ENCODE measurements at regions not wholly inside any gene's neighbourhood (a gene's known extent, or its start where the extent isn't known, plus 50 kb on each side); places are given as distances from the start of the nearest gene placed in this dataset.

DNA sequence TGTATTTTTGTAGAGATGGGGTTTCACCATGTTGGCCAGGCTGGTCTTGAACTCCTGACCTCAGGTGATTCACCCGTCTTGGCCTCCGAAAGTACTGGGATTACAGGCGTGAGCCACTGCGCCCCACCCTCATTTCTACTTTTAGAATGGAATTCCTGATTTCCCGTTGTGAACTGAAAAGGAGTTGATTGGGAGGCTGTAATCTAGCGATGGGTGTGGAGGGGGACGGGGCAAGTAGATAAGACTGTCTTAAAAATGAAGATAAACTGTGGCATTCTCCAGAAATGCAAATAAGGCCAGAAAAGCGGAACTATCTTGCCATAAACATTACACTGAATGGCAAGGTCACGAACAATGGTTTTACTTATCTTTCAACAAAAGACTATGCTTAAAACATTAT lies 135.4 kb downstream of the TRIB2 start:
- no peak for DNase-seq
- ATAC-seq (ENCODE audit: insufficient read depth, low read depth) = no peak
- H3K4me2 ChIP-seq (ENCODE audit: insufficient read depth, low read length) = no peak overlapping the region

GRCh38 chr2:12854001-12854530 lies 137.3 kb downstream of the TRIB2 start:
- no peaks in the 10 kb centered on the region for H3K79me2 ChIP-seq (ENCODE audit: insufficient read depth, low read length)
- DNase-seq (no peak), ATAC-seq (ENCODE audit: insufficient read depth, low read depth) (no peak)
- H3K27ac ChIP-seq (ENCODE audit: low read length) = no peak overlapping the region
- H3K4me2 ChIP-seq (ENCODE audit: insufficient read depth, low read length) = no peak overlapping the region
- TF ChIP-seq CTCF (IDR thresholded peaks at IDR 0.05; ENCODE audit: borderline replicate concordance, extremely low read depth, low read length, poor library complexity, severe bottlenecking) = no peak
- no peaks in the 10 kb centered on the region for H3K27me3 ChIP-seq (ENCODE audit: insufficient read depth, low read length, poor library complexity)
- no peaks in the 10 kb centered on the region for H3K36me3 ChIP-seq (ENCODE audit: insufficient read depth, low read length)
- no peaks in the 10 kb centered on the region for H3K9me3 ChIP-seq (ENCODE audit: insufficient read depth, low read length, severe bottlenecking)
- no peak overlapping the region for H3K9ac ChIP-seq (ENCODE audit: low read depth, low read length)
- no peak overlapping the region for H3K4me3 ChIP-seq (ENCODE audit: low read depth in 1 of 2, low read length in 2 of 2)
- no peak overlapping the region for H2AFZ ChIP-seq (ENCODE audit: low read depth, low read length)
- H3K4me1 ChIP-seq (ENCODE audit: insufficient read depth, low read length) = peaks cover 41% of the 10 kb centered on the region
- no peaks in the 10 kb centered on the region for H4K20me1 ChIP-seq (ENCODE audit: insufficient read depth, low read length)

More for the DNA sequence above, 135.4 kb downstream of the TRIB2 start:
- H3K9me3 ChIP-seq (ENCODE audit: insufficient read depth, low read length, severe bottlenecking) = no peaks in the 10 kb centered on the region
- H4K20me1 ChIP-seq (ENCODE audit: insufficient read depth, low read length) = no peaks in the 10 kb centered on the region
- H3K27ac ChIP-seq (ENCODE audit: low read length) = no peak overlapping the region
- H3K79me2 ChIP-seq (ENCODE audit: insufficient read depth, low read length) = no peaks in the 10 kb centered on the region
- no peaks in the 10 kb centered on the region for H3K36me3 ChIP-seq (ENCODE audit: insufficient read depth, low read length)
- H3K4me3 ChIP-seq (ENCODE audit: low read depth in 1 of 2, low read length in 2 of 2) = no peak overlapping the region
- H3K4me1 ChIP-seq (ENCODE audit: insufficient read depth, low read length) = peaks cover 22% of the 10 kb centered on the region
- TF ChIP-seq CTCF (IDR thresholded peaks at IDR 0.05; ENCODE audit: borderline replicate concordance, extremely low read depth, low read length, poor library complexity, severe bottlenecking) (no peak), EZH2 (IDR thresholded peaks at IDR 0.05; ENCODE audit: borderline replicate concordance, low read depth, low read length, severe bottlenecking) (no peak)
- H3K9ac ChIP-seq (ENCODE audit: low read depth, low read length) = no peak overlapping the region
- H3K27me3 ChIP-seq (ENCODE audit: insufficient read depth, low read length, poor library complexity) = no peaks in the 10 kb centered on the region
- H2AFZ ChIP-seq (ENCODE audit: low read depth, low read length) = no peak overlapping the region

GRCh38 chr2:12855508-12855907 lies 138.8 kb downstream of the TRIB2 start:
- no peaks in the 10 kb centered on the region for H3K79me2 ChIP-seq (ENCODE audit: insufficient read depth, low read length)
- H2AFZ ChIP-seq (ENCODE audit: low read depth, low read length) = no peak overlapping the region
- no peak overlapping the region for H3K4me2 ChIP-seq (ENCODE audit: insufficient read depth, low read length)
- no peaks in the 10 kb centered on the region for H3K36me3 ChIP-seq (ENCODE audit: insufficient read depth, low read length)
- H3K4me3 ChIP-seq (ENCODE audit: low read depth in 1 of 2, low read length in 2 of 2) = no peak overlapping the region
- peaks cover 42% of the 10 kb centered on the region for H3K4me1 ChIP-seq (ENCODE audit: insufficient read depth, low read length)
- DNase-seq (no peak), ATAC-seq (ENCODE audit: insufficient read depth, low read depth) (no peak)
- peaks cover 4% of the 10 kb centered on the region for H3K9me3 ChIP-seq (ENCODE audit: insufficient read depth, low read length, severe bottlenecking)
- H3K27me3 ChIP-seq (ENCODE audit: insufficient read depth, low read length, poor library complexity) = no peaks in the 10 kb centered on the region
- TF ChIP-seq EZH2 (IDR thresholded peaks at IDR 0.05; ENCODE audit: borderline replicate concordance, low read depth, low read length, severe bottlenecking) = no peak
- TF ChIP-seq CTCF (IDR thresholded peaks at IDR 0.05; ENCODE audit: borderline replicate concordance, extremely low read depth, low read length, poor library complexity, severe bottlenecking) = no peak
- H3K9ac ChIP-seq (ENCODE audit: low read depth, low read length) = no peak overlapping the region
- peak overlapping the region; percentile 71; the same call in 1 of the 2 replicates for H3K27ac ChIP-seq (ENCODE audit: low read length)
- no peaks in the 10 kb centered on the region for H4K20me1 ChIP-seq (ENCODE audit: insufficient read depth, low read length)
